Activated CD4-positive, alpha-beta T cell treated with anti-CD3 and anti-CD28 coated beads, Interleukin-2, amount 10 ng/mL, durations not matched to agents 7 days and 5 days (primary cell): ENCODE measurements at regions not wholly inside any gene's neighbourhood (a gene's known extent, or its start where the extent isn't known, plus 50 kb on each side); places are given as distances from the start of the nearest gene placed in this dataset.

Experiments
- CTCF ChIA-PET: fragments of 350-600 bp; sonication (Branson Sonifier 250); formaldehyde crosslinking; loops from one replicate; lab custom pipeline; 2021; ENCODE audit warnings: antibody characterized with exemption; lab: Charles Lee
- POLR2A ChIA-PET: fragments of 350-600 bp; sonication (Branson Sonifier 250); formaldehyde crosslinking; loops from one replicate; lab custom pipeline; 2021; ENCODE audit warnings: antibody characterized with exemption; lab: Charles Lee
- DNase-seq: peaks from one replicate; pipeline ENCODE4 v3.0.0-alpha.2; 2020
- H3K27ac Mint-ChIP-seq: one replicate; pipeline ENCODE4 v1.8.0; 2021; ENCODE audit warnings: mild to moderate bottlenecking, moderate library complexity, mixed read lengths
- H3K27me3 Mint-ChIP-seq: one replicate; pipeline ENCODE4 v1.8.0; 2021; ENCODE audit warnings: mixed read lengths
- H3K36me3 Mint-ChIP-seq: one replicate; pipeline ENCODE4 v1.8.0; 2021; ENCODE audit warnings: low read depth, mixed read lengths
- H3K4me1 Mint-ChIP-seq: one replicate; pipeline ENCODE4 v1.8.0; 2021; ENCODE audit warnings: mixed read lengths
- H3K4me3 Mint-ChIP-seq: one replicate; pipeline ENCODE4 v1.8.0; 2021; ENCODE audit warnings: mild to moderate bottlenecking, moderate library complexity, mixed read lengths
- H3K9me3 Mint-ChIP-seq: one replicate; pipeline ENCODE4 v1.8.0; 2021; ENCODE audit warnings: mixed read lengths

GRCh38 chr16:87092958-87093357 is 224.2 kb downstream of the C16orf95 start:
- ChIA-PET CTCF (no interaction called here), POLR2A (no interaction called here)
- Mint-ChIP-seq H3K4me3 (no peak overlapping the region), H3K36me3 (no peaks in the 10 kb centered on the region), H3K27me3 (peaks cover 6% of the 10 kb centered on the region), H3K9me3 (no peaks in the 10 kb centered on the region), H3K4me1 (no peaks in the 10 kb centered on the region), H3K27ac (no peak overlapping the region)
- no peak for DNase-seq

- Mint-ChIP-seq H3K4me1 (no peaks in the 10 kb centered on the region), H3K9me3 (no peaks in the 10 kb centered on the region), H3K36me3 (no peaks in the 10 kb centered on the region), H3K4me3 (no peak overlapping the region), H3K27me3 (peaks cover 6% of the 10 kb centered on the region), H3K27ac (no peak overlapping the region)
- ChIA-PET POLR2A (no interaction called here), CTCF (no interaction called here)
- no peak for DNase-seq
Measured at GRCh38 chr16:87093804-87094555, 223.2 kb downstream of the C16orf95 start.

GRCh38 chr16:87094556-87094865 is 222.7 kb downstream of the C16orf95 start:
- Mint-ChIP-seq H3K27ac (no peak overlapping the region), H3K36me3 (no peaks in the 10 kb centered on the region), H3K4me1 (no peaks in the 10 kb centered on the region), H3K9me3 (no peaks in the 10 kb centered on the region), H3K4me3 (no peak overlapping the region), H3K27me3 (peaks cover 6% of the 10 kb centered on the region)
- POLR2A ChIA-PET, result no interaction called here
- DNase-seq, result no peak
- CTCF ChIA-PET, result no interaction called here

GRCh38 chr16:87095271-87095670 is 221.9 kb downstream of the C16orf95 start:
- no peak overlapping the region for H3K4me3 Mint-ChIP-seq
- CTCF ChIA-PET, result no interaction called here

GRCh38 chr16:87096746-87097333 is 220.4 kb downstream of the C16orf95 start:
- H3K27ac Mint-ChIP-seq, result no peak overlapping the region
- H3K36me3 Mint-ChIP-seq, result no peaks in the 10 kb centered on the region
- ChIA-PET CTCF (no interaction called here), POLR2A (no interaction called here)
- no peak overlapping the region for H3K4me3 Mint-ChIP-seq
- peaks cover 6% of the 10 kb centered on the region for H3K27me3 Mint-ChIP-seq
- no peak for DNase-seq
- no peaks in the 10 kb centered on the region for H3K9me3 Mint-ChIP-seq
- no peaks in the 10 kb centered on the region for H3K4me1 Mint-ChIP-seq

More at GRCh38 chr16:87095271-87095670, 221.9 kb downstream of the C16orf95 start:
- no peak for DNase-seq
- Mint-ChIP-seq H3K4me1 (no peaks in the 10 kb centered on the region), H3K9me3 (no peaks in the 10 kb centered on the region), H3K36me3 (no peaks in the 10 kb centered on the region), H3K27me3 (peaks cover 6% of the 10 kb centered on the region), H3K27ac (no peak overlapping the region)
- POLR2A ChIA-PET, result no interaction called here

GRCh38 chr16:87098361-87098760 is 218.8 kb downstream of the C16orf95 start:
- H3K9me3 Mint-ChIP-seq, result no peaks in the 10 kb centered on the region
- no peak overlapping the region for H3K27ac Mint-ChIP-seq
- no peaks in the 10 kb centered on the region for H3K36me3 Mint-ChIP-seq
- ChIA-PET CTCF (no interaction called here), POLR2A (no interaction called here)
- H3K4me1 Mint-ChIP-seq, result no peaks in the 10 kb centered on the region
- peaks cover 6% of the 10 kb centered on the region for H3K27me3 Mint-ChIP-seq
- no peak for DNase-seq
- no peak overlapping the region for H3K4me3 Mint-ChIP-seq

GRCh38 chr16:87098976-87099720 is 218.0 kb downstream of the C16orf95 start:
- no peak overlapping the region for H3K4me3 Mint-ChIP-seq
- no peaks in the 10 kb centered on the region for H3K9me3 Mint-ChIP-seq
- H3K36me3 Mint-ChIP-seq, result no peaks in the 10 kb centered on the region
- peaks cover 6% of the 10 kb centered on the region for H3K27me3 Mint-ChIP-seq
- no peaks in the 10 kb centered on the region for H3K4me1 Mint-ChIP-seq
- ChIA-PET CTCF (no interaction called here), POLR2A (no interaction called here)
- no peak for DNase-seq
- H3K27ac Mint-ChIP-seq, result no peak overlapping the region

GRCh38 chr16:87100306-87101058 is 216.7 kb downstream of the C16orf95 start:
- no peaks in the 10 kb centered on the region for H3K4me1 Mint-ChIP-seq
- H3K4me3 Mint-ChIP-seq, result no peak overlapping the region
- no peak for DNase-seq
- H3K27me3 Mint-ChIP-seq, result peaks cover 10% of the 10 kb centered on the region
- ChIA-PET POLR2A (no interaction called here), CTCF (no interaction called here)
- no peaks in the 10 kb centered on the region for H3K36me3 Mint-ChIP-seq
- H3K9me3 Mint-ChIP-seq, result no peaks in the 10 kb centered on the region
- H3K27ac Mint-ChIP-seq, result no peak overlapping the region

- no peak for DNase-seq
- ChIA-PET POLR2A (no interaction called here), CTCF (no interaction called here)
- no peaks in the 10 kb centered on the region for H3K36me3 Mint-ChIP-seq
- peaks cover 6% of the 10 kb centered on the region for H3K27me3 Mint-ChIP-seq
- no peaks in the 10 kb centered on the region for H3K4me1 Mint-ChIP-seq
- H3K4me3 Mint-ChIP-seq, result no peak overlapping the region
- no peaks in the 10 kb centered on the region for H3K9me3 Mint-ChIP-seq
- no peak overlapping the region for H3K27ac Mint-ChIP-seq
Measured at GRCh38 chr16:87101903-87102302, 215.3 kb downstream of the C16orf95 start.

GRCh38 chr16:87107201-87107600 is 210.0 kb downstream of the C16orf95 start:
- Mint-ChIP-seq H3K27ac (no peak overlapping the region), H3K36me3 (no peaks in the 10 kb centered on the region), H3K4me3 (no peak overlapping the region), H3K4me1 (no peaks in the 10 kb centered on the region), H3K27me3 (peaks cover 6% of the 10 kb centered on the region), H3K9me3 (no peaks in the 10 kb centered on the region)
- ChIA-PET POLR2A (no interaction called here), CTCF (interaction anchor here (1.5 kb wide), 1 partner anchor 38 kb away, joined by 3 read pairs; no protein-coding TSS in a partner anchor)
- no peak for DNase-seq

GRCh38 chr16:87108278-87108677 is 208.9 kb downstream of the C16orf95 start:
- ChIA-PET POLR2A (no interaction called here), CTCF (interaction anchor here (0.7 to 1.5 kb wide), 2 partner anchors 37 kb away, joined by 3 read pairs; no protein-coding TSS in a partner anchor)
- no peak overlapping the region for H3K4me3 Mint-ChIP-seq
- no peaks in the 10 kb centered on the region for H3K4me1 Mint-ChIP-seq
- H3K27me3 Mint-ChIP-seq, result peaks cover 6% of the 10 kb centered on the region
- DNase-seq, result no peak
- no peaks in the 10 kb centered on the region for H3K9me3 Mint-ChIP-seq
- no peaks in the 10 kb centered on the region for H3K36me3 Mint-ChIP-seq
- H3K27ac Mint-ChIP-seq, result no peak overlapping the region

- ChIA-PET POLR2A (no interaction called here), CTCF (interaction anchor here (0.5 to 0.7 kb wide), 2 partner anchors 37 to 897 kb away, joined by 3 read pairs; no protein-coding TSS in a partner anchor)
- Mint-ChIP-seq H3K4me3 (no peak overlapping the region), H3K9me3 (no peaks in the 10 kb centered on the region), H3K36me3 (no peaks in the 10 kb centered on the region), H3K27me3 (peaks cover 6% of the 10 kb centered on the region), H3K27ac (no peak overlapping the region), H3K4me1 (no peaks in the 10 kb centered on the region)
- no peak for DNase-seq
Measured at GRCh38 chr16:87108941-87109340, 208.3 kb downstream of the C16orf95 start.

GRCh38 chr16:87114832-87115231 is 202.4 kb downstream of the C16orf95 start:
- ChIA-PET POLR2A (no interaction called here), CTCF (no interaction called here)

More at GRCh38 chr16:87114832-87115231, 202.4 kb downstream of the C16orf95 start:
- Mint-ChIP-seq H3K27ac (no peak overlapping the region), H3K4me3 (no peak overlapping the region), H3K9me3 (no peaks in the 10 kb centered on the region), H3K4me1 (no peaks in the 10 kb centered on the region), H3K36me3 (no peaks in the 10 kb centered on the region), H3K27me3 (peaks cover 18% of the 10 kb centered on the region)
- no peak for DNase-seq
